CD1c-positive myeloid dendritic cell (primary cell): ENCODE measurements at regions not wholly inside any gene's neighbourhood (a gene's known extent, or its start where the extent isn't known, plus 50 kb on each side); places are given as distances from the start of the nearest gene placed in this dataset.

Experiments
- DNase-seq: peaks from one replicate; pipeline ENCODE4 v3.0.0-alpha.2; 2016; ENCODE audit errors: extremely low spot score

DNA sequence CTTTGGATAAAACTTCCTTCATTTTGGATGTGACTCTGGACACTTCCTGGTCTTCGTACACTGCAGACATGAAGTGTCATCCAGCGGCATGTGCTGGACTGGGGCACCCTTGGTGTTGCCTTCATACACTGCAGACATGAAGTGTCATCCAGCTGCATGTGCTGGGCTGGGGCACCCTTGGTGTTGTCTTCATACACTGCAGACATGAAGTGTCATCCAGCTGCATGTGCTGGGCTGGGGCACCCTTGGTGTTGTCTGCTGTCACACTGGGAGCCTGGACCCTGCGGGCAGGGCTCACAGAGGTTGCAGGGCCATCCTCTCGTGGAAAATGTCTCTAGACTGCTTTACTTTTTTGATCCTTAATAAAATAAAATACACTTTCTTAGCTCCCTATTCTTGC, 771.4 kb downstream of the BRD1 start:
- DNase-seq: no peak

DNA sequence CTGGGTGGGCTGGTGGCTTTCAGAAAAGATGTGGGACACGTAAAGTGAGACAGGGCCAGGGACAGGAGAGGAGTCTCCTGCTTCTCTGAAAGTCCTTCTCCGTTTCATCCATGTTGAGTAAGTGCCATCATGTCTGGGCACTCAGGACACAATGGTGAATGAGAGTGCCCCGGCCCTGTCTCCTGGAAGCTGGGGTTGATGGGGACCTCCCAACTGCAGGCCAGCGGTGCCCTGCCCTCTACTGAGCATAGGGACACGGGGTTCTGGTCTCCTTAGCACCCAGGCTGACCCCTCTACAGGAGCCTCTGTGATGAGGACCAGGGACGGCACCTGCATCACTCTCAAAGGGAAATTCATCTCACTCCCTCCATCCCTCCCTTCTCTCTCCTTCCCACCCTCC, 772.3 kb downstream of the BRD1 start:
- DNase-seq: no peak

DNA sequence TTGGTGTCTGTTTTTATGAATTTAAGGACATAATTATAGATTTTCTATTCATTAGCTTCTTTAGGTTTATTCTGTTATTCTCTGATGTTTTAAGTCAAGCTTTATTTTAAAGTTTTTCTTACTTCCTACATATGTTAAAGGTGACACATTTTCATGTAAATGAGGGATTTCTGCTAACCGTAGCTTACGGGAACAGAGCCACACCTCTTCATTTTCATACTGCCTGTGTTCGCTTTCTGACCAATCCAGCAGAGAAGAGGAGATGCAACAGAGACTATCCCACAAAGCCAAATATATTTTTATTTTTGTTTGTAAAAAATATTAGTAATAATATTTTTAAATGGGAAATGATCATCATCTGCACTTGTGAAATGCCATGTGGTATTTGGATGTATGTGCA, 774.1 kb downstream of the BRD1 start:
- no peak for DNase-seq

DNA sequence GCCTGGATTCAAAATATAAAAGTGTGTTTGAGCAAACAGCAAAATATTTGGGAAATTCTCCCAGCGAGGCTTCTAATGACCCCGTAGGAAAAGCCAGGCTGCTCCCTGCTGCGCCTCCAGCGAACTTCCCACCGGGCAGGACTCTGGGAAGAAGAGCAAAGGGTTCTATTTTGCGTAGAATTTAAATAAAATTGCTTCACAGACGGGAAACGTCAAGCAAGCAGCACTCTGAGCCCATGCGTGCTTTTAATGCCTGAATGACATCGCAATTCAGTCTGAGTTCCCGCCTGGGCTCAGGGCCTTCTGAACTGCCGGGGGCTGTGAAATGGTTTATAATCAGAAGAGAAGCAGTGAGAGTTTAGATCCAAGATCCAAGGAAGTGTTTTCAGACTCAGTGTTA, 775.1 kb downstream of the BRD1 start:
- DNase-seq: no peak

DNA sequence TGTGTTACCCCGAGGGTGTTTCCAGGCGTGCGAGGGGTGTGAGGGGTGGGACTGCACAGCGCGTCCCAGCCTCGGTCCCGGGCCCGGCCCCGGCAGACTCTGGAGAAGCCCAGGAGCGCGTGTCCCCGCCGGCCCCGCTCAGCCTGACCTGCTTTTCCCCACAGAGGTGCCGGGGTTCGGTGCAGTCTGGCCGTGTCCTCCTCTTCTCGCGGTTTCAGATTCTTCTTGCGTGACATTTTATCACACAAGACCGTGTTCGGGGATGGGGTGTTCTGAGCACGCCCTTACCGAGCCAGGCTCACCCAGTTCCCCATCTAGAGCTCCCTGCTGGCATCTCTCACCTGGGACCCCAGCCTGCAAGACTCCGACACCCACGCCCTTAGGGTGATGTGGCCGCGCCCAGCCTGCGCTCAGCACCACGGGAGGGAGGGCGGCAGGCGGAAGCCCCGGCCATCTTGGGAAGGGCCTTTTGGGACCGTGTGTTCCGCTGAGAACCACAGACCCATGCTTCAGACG, 775.6 kb downstream of the BRD1 start:
- peak; percentile 20 for DNase-seq

DNA sequence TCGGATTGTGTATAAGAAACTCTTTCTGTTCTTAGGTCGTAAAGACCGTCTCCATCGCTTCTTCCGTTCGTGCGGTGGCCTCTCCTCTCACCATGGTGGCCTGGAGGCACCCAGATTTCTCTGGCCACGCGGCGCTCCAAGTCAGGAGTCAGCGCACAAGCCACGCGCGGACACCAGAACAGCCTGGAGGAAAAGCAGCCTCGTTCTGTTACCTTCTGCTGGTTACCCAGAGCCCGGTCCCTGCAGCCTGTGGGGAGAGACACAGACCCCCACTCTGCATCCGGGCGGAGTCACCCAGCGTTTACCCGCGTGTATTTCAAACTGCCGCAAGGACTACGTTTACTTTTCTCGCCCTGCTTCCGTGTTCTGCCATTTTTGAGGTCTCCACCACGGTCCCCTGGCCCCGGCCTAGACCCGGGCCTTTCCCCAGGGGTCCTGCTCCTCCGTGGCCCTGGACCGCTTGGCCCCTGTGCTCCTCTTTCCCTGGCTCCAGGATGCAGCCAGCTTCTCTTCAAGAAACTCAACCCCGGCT, 776.1 kb downstream of the BRD1 start:
- no peak for DNase-seq

DNA sequence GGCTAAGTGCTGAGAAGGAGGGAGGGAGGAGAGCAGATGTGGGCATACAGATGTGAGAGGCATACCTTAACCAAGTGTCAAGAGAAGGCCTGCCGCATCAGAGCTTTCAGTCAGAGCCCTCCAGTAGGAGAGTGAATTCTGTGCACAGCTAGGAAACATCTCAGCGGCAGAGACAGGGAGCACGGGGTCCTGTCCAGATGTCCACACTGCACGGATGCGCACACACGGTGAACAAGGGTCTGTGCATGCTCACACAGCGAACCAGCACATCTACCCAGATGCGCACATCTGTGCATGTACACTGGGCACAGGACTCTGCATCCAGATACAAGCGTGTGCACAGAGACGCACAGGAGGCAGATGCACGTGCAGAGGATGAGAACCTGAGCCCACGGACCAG, 778.0 kb downstream of the BRD1 start:
- DNase-seq: no peak

DNA sequence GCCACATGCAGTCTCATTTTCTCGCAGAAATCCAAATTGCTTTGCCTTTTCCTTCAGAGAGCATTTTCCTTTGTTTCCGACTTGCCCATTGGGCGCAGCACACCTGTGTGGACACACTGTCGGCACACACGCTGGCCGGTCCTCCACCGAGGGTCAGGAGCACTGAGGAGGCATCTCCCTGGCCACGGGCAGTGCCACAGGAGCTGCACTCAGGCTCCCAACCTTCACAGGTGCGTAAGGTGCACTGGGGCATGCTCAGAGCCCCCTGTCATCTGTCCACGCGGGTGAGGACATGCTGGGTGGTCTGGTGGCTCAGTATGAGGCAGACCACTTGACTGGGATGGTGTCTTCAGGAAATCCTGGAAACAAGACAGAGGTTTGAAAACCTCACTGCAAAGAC, 779.1 kb downstream of the BRD1 start:
- no peak for DNase-seq

DNA sequence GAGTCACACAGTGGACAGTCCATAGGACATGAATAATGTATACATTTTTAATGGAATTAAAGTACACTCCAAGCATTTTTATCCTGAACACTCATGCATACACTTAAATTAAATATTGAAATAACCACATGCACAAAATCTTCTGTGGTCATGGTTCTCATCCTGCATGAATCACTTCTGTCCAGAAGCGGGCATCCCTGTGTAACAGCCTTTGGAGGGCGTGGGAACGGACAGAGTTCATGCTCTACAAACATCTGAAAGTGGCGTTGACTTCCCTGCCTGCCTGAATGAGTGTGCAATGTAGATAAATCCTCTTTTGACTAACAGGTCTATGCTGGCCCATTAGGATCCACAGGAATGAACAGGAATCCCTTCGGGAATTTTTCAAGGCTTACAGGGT, 780.2 kb downstream of the BRD1 start:
- no peak for DNase-seq

DNA sequence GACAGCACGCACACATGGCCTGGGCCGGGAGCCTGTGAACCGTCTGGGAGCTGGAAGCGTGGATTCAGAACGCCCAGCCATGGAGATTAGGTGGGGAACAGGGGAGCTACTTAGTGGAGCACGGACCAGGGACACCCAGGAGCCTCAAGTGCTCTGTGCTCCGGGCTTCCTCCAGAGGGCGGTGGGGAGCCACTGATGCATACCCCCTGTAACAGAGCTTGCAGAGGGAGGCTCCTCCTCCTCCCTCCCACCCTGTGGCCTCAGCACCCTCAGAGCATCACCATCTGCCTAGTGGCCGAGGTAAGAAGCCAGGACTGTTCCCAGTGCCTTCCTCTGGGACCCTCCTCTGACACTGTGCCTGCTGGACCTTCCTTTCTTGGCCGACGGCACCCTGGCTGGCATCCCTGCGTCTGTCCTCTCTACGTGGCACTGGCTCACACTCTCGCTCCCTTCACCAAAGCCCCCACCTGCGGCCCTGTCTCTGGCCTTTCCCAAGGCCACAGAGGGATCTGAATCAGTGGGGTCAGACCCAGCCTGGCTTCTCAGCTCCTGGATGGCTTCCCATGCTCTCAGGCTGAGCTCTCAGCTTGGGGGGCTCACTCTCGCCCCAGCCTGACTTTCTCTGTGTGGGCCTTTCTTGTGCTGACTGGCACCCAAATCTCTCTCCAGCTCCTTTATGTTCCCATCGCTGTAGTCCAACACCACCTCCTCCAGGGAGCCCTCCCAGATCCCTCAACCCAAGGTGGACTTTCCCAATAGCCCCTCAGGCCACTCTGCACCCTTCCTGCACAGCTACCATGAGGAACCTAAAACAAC, 780.9 kb downstream of the BRD1 start:
- DNase-seq: no peak

DNA sequence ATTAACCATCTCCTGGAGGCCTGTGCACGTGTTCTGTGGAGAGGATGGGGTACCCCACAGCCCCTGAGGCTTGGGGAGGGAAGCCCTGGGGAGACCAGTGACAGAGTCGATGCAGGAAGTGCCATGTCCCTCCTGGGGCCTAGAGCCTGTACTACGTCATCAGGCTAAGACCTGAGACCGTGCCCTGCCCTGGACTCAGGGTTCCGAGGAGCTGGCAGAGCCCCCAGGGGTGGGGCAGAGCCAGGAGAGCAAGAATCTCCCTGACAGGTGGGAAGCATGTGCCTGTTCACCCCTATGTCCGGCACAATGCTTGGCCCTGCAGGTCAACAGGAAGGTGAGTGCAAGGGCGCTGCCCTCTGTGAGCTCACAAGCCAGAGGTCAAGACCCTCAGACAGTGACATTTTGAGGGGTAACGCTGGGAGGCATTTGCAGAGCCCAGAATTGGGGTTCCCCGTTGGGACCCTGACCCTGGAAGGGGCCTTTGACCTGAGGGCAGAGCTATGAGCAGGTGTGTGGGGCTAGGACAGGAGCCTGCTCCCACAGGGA, 781.6 kb downstream of the BRD1 start:
- no peak for DNase-seq

DNA sequence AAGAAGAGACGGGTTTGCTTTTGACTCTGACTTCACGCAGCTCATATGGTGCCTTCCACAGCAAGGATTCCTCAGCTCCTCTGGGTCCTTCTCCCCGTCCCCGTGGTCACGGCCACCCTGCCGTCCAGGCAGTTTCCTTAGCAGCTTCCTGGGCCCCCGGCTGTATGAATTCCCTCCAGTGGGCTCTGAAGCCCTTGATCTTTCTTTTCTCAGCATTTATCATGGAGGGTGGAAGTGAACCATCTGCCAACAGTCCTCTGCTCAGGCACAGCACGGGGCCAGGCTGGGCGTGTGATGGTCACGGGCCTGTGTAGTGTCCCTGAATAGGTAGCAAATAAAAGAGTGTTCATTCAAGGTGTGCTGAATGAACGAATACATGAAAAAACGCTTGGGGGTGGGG, 782.4 kb downstream of the BRD1 start:
- no peak for DNase-seq

DNA sequence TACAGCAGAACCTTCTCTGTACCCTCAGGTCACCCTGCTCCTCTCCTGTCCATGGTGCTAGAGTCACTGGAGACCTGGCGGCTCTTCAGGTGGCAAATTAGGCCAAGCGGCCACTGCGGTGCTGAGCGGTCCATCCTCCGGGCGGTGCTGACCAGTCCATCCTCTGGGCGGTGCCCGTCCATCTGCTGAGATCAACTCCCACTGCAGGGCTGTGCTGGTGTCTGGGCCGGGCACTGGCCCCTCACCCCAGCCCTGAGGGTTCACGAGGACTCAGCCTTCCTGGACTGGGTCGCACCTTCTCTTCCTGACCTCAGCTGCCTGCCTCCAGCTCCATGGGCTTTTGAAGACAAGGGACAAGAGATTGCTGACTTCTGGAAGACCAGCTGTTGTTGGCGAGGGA, 782.9 kb downstream of the BRD1 start:
- no peak for DNase-seq

DNA sequence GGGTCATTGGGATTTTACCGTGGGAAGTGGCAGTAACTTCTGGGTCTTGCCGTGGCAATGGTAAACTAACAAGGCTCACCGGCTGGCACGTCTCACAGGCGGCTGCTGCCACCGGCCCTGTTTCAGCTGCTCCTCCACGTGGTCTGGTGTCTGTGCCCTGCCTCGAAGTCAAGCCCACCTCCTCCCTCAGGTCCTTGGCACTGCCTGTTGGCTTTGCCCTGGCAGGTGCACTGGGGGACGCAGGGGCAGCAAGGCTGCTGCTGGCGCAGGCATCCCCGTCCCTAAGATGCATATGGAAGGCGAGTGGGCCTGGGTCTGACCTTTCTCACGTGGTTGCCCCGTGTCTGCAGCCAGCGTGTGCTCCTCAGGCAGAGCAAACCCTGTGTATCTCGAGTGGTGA, 783.6 kb downstream of the BRD1 start:
- DNase-seq: no peak

DNA sequence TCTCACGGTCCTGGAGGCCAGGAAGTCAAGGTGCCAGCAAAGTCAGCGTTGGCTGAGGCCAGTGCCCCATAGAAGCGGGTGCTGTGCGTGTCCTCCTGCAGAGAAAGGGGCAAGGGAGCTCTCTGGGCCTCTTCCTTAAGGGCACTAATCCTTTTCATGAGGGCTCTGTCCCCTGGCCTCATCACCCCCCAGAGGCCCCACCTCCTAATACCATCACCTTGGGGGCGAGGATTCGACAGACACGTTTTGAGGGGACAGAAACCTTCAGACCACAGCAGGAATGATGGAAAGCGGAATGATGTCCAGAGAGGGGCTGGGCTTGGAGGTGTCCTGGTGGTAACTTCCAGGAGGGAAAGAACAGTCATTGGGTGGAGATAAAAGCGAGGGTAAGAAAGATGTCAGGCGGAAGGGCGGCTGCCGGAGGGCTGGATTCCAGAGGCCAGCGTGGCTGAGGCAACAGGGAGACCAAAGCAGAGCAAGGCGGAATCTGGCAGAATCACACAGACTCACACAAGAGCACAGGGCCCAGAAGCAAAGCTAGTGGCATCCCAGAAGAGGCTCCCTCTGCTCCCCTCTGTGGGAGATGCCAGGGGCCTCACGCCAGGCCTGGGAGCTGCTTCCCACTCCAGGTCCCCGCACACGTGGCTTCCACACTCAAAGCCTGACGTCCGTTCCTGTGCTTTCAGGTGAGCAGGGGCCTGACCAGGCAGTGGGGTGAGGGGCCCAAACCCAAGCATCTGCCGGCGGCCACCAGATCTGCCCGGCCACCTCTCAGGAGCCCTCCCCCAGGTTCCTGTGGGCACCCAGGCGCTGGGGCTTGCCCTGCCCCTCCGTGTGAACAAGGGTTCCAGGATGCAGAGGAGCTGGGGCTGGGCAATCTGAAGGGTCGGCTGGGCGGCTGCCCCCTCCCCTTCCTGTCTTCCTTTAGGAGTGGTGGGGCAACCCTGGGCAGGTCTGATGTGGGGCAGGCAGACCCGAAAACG, 784.5 kb downstream of the BRD1 start:
- no peak for DNase-seq

DNA sequence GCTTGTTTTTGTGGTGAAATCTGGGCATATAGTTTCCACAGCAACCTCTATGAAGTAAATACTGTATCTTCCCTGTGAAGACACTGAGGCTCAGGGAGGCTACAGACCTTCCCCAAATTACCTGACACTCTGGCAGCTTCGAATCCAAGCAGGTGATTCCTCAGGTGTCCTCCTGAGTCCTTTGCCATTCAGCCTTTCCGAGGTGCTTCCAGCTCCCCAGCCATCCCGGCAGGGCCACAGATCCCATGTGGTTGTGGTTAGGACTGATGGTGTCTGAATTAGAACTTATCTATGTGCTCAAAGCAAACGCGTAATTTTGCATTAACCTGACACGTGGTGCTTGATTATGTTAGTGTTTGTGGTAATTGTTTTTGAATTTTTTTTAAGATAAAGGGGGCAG, 785.6 kb downstream of the BRD1 start:
- DNase-seq: no peak

DNA sequence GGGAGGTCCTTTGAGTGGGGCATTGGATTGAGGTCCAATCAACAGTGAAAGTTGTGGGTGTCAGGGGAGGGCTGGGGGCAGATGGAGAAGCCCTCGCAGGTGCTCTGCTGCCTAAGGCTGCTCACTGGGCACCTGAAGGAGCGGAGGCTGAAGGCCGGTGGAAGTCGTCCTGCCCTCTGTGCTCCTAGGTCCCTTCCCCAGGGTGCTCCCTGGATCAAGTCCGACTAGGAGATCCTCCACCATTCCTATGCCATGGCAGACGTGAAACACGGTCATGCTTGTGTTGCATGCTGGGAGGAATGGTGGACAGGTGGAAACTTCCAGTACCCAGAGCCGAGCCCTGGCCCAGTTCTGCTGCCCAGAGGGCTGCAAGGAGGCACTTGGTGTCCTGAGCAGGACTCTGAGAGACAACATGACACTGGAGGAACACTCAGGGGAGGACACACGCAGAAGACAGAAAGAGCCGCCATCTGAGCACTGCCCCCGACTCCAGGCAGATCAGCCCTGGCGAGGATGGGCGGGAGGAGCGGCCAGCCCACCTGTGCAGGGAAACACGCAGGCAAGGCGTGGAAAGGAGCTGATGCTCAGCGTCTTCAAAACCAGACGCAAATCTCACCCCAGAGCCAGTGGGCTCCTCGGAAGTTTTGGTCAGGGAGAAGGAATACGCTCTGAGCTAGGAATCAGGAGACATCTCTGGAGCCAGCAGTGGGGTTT, 786.8 kb downstream of the BRD1 start:
- no peak for DNase-seq

DNA sequence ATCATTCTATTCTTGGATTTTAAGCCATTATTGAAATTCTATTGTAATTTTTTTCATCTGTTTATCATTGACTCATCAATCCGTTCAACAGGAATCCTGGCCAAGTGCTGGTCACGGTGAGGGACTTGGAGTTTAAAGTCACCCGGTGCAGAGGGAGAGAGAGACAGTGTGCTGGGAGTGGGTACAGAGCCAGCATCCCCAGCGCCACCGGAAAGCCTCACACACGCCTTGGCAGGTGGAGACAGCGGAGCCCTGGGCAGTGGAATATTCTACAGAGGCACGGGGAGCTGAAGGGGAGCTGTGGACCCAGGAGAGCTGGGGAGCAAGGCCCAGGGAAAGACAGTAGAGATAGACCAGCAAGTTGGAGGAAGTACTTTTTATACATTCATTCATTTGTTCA, 787.6 kb downstream of the BRD1 start:
- DNase-seq: no peak

DNA sequence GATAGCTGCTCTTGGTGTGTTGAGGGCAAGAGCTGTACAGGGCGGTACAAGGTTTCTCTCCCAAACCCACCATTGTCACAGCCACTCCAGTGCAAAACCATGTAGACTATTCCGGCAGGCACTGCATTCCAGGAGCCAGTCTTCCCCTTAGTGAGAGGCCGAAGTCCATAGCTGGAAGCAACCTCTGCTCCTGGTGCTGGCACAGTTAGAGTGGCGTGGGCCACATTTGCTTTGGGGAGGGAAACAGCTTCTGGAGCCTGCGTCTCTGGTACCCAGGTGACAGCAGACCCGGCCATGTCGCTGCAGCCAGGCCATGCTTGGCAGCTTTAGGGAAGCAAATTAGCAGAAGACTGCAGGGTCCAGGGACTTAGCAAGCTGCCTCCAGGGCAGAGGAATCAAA, 788.0 kb downstream of the BRD1 start:
- DNase-seq: no peak

DNA sequence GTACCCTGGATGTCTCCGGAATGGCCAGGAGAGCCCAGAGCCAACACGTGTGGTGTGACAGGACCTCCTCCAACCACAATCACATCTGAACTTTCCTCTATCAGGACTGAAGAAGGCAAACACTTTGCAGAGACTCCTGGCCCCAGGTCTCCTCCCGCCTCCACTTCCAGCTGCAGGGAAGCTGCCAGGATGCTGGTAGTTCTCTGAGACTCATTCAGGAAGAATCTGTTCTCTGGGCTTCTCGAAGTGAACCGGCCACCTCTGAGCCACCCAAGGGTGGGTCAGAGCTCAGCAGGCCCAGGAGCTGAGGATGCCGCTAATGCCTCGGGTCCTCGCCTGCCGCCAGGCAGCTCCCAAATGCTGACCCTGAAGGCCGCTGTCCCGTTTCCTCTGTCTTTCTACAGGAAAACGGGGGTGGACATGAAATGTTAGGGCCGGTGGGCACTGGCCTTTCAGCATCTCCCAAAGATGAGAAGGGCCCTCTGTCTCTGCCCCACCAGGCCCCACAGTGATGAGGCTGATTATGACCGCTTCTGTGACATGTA, 789.9 kb downstream of the BRD1 start:
- no peak for DNase-seq

DNA sequence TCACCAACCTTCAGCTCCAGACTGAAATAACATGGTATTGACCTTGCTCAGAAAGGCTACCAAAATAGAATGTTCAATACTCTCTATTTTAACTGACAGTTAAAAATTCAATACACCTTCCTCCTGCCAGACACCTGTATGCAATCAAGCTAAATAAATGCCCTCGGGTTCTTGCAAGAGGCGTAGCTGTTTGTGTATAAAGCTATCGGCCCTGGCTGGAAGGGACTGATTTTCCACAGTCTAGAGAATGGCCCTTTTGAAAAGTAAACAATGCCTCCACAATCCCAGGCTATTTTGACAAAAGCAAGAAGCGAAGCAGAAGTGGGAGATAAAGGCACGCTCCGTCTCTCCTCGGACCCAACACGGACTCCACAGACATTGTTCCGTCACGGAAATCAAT, 791.2 kb downstream of the BRD1 start:
- DNase-seq: no peak
